GM21619 (cell line): ENCODE measurements at regions not wholly inside any gene's neighbourhood (a gene's known extent, or its start where the extent isn't known, plus 50 kb on each side); places are given as distances from the start of the nearest gene placed in this dataset.

Source experiments
- ATAC-seq: cut with Tn5 transposase; IDR thresholded peaks from one replicate; pipeline ENCODE4 v1.9.1; 2021; ENCODE audit not compliant: unreplicated experiment

DNA sequence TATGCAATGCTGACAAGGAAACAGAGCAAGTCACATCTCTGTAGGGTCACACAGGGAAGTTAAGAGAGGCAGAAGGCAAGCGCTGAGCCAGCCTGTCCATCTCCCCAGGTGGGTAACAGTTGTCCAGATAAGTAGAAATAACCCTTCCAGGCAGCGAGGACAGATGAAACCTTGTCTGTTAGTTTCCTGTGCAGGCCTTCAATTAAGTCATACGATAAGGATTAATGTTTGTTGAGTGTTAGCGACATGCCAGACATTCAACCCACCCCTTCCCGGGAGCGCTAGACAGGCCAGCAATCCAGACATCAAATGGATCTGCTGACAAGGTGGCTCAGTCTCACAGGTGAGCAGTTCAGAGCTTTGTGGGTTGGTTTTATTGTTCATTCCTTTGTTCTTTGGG, 221.5 kb upstream of the FMN2 start:
- no peak for ATAC-seq

- no peak for ATAC-seq
These were observed 219.1 kb upstream of the FMN2 start for GRCh38 chr1:239872626-239873025.

DNA sequence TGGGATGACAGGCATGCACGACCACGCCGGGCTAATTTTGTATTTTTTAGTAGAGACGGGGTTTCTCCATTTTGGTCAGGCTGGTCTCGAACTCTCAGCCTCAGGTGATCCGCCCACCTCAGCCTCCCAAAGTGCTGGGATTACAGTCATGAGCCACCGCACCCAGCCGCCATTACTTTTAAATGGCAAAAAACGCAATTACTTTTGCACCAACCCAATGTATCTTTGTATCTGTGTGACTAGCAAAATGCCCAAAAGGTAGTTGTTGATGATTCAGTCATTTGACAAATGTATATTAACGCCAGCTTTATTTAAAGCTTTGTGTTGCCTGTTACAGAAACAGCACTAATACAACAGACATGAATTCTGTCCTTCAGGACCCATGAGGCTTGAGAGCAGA, 216.9 kb upstream of the FMN2 start:
- ATAC-seq = no peak

GRCh38 chr1:239879321-239880170, 212.1 kb upstream of the FMN2 start:
- ATAC-seq = no peak

GRCh38 chr1:239882967-239883366, 208.7 kb upstream of the FMN2 start:
- ATAC-seq = no peak

GRCh38 chr1:239884796-239885195, 206.9 kb upstream of the FMN2 start:
- no peak for ATAC-seq

DNA sequence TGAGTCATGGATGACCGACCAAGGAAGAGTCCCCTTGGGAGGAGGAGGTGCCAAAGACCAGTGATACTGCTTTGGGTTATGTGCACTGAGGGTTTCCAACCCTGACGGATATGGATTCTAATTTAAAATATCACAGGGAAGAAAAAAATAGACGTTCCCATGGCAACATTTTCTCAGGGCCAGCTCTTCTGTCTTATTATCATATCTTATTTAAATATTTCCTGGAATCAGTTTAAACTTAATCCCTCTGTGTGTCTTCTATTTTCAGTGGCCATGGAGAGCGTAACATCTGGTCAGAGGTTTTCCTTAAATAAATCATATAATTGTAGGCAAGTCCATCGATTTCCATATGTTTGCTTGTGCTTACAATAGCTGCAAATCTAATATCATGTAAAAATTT, 205.4 kb upstream of the FMN2 start:
- ATAC-seq = no peak

DNA sequence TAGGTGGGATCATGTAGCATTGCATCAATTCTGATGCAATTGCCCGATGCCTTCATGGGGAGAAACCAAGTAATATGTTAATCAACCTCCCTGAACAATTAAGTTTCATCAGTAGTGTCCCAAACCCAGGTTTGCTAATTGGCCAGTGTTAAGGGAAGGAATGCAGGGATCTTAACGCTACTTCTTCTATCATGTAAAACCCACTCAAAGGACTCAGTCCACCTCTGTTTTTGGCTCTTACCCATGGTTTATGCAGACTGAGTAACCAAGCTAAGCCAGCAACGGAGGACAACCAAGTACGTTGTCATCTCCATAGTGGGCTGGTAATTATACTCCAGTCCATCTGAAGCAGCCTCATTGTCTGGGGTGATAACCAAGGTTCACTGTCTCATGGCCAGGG, 203.0 kb upstream of the FMN2 start:
- no peak for ATAC-seq

DNA sequence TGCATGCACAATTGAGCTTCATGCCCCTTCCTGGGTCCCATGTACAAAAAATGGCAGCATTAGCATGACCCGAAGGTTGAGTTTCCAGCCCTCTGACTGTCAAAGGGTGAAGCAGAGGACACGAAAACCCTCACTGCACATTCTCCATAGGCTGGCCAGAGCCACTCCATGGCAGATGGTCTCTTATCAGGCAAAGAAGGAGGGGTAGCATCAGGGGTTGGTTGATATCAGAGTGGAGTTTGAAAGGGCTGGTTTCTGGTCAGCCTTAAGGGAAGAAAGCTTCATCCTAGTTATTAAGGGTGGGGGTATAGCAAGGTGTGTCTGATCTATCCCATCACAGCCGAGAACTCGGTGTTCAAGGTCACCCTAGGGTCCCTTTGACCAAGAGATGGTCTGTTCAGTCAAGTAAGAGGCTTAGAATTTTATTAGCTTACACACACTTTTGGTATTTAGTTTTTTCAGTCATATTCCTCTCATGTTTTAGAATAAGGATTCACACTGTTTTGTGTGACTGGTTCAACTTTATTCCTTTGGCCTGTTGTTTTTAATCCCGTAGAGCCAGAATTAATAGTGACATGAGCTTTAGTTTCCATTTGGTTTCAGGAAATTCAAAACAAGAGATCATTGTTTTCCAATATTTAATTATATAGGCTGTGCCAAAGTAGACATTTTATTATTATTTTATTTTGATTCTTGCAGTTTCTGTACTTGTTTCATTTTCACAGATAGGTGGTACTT, 199.9 kb upstream of the FMN2 start:
- ATAC-seq = no peak

DNA sequence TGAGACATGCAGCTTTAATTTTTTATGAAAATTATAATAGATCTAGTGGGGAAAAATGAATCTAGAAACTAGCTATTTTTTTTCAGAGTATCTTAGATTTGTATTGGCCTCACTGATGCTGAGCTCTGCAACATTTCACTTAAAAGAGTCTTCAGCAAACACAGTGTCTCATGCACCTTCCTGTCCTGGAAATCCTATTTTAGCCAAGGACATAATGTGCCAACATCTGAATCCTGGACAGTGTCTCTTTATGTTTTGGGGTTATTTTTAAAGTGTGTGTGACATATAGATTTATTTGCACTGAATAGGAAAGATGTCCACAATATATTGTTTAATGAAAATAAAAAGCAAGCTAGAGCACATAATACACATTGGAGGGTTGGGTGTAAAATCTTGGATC, 199.1 kb upstream of the FMN2 start:
- ATAC-seq = no peak

DNA sequence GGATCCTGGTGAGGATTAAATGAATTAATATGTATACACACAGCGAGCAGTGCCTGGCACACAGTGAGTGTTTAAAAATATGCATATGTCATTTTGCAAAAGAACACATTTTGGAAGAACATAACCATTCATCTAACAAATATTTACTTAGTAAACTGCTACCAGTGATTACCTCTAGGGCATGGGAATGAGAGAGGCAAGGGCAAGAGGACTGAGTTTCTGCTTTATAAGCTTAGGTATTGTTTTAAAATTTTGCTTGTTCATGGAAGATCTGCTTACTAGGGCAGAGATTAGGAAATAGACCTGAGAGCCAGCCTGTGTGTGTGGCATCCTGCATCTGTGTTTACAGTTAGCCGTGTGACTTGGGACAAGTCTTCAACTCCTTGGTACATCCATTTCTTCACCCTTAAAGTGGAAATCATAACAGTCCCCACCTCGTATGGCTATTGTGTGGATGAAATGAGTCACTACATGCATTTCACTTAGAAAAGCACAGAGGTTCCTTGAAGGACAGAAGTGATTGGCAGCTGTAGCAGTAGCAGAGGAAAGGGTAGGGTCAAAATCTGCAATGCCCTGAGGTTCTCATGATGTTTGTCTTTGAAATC, 198.5 kb upstream of the FMN2 start:
- no peak for ATAC-seq

DNA sequence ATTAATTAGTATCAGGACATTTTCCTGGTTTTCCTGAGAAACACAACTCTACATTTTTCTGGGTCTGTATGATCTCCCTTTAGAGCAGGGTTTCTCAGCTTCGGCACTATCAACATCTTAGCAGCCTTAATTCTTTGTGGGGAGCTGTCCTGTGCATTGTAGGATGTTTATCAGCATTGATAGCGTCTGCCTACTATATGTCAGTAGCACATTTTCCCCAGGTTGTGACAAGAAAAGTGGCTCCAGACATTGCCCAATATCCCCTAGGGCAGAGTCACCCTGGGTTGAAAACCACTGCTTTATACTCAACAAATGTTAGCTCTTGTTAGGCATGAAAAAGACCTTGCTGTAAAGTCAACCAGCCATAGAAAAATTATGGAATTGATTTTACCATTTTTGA, 195.1 kb upstream of the FMN2 start:
- no peak for ATAC-seq

DNA sequence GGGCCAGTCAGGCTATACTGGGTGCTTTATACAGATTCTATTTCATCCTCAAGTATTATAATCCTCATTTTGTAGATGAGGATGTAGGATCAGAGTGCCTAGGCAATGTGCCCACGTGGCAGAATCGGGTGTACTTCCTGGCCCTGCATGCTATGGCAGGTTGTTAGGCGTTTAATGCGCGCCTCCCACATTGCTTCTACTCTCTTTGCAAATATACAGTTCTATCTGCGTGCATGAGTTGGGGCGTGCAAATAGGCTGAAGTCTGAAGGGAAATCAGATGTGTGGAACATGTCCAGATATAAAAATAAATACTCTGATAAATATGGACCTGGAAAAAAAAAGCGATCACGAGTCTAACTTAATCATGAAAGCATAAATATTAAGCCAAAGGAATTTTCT, 194.7 kb upstream of the FMN2 start:
- no peak for ATAC-seq

GRCh38 chr1:239897458-239897857, 194.2 kb upstream of the FMN2 start:
- no peak for ATAC-seq

DNA sequence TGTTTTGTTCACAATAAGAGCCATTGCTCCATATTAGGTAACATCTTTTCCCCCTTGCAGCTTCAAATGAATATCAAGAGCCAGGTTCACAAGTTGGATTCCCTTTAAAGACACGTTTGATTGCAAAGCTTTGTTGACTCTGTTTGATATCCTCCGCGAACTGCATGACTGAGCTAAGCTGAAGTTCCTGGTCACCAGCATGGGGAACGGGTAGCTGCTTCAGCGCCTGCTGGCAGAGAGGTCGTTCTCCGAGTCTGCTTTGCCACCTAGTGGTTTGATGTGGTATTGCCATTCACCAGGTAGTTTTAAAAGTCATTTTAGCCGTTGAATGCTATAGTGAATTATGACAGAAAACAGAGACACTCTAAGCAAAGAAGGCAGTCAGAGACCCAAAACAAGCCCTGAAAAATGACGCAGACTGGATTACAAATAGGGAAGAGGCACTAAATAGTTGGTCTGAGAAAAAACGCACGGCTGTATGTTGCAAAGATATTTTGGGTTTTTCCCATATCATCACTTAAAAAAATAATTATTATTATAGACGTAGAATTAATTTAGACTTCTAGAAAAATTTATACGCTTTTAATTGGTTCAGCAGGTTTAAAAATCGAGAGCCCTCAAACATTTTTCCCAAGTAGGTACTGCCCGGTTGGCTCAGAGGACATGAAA, 193.5 kb upstream of the FMN2 start:
- peak; percentile 96 for ATAC-seq

GRCh38 chr1:239899747-239900146, 191.9 kb upstream of the FMN2 start:
- ATAC-seq = no peak

GRCh38 chr1:239906394-239906793, 185.3 kb upstream of the FMN2 start:
- ATAC-seq = no peak

DNA sequence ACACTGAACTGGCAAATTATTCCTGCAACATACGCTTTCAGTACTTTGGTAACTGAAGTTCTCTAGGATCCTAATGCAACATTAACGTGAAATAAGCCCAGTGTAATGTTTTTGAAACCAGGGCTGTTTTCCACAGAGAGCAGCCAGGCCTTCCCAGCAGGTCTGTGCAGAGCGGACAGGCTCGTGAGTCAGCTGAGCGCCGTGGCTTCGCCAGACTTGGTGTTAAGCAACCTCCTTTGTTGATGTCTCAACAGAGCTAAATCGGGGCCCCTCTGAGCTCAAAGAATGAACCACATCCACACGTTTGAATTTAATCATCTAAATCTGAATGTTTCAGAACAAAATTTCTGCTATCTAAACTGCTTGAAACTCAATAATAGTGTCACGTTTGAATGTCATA, 181.8 kb upstream of the FMN2 start:
- ATAC-seq = no peak

- ATAC-seq = no peak
These were observed 179.2 kb upstream of the FMN2 start for GRCh38 chr1:239912471-239912870.

DNA sequence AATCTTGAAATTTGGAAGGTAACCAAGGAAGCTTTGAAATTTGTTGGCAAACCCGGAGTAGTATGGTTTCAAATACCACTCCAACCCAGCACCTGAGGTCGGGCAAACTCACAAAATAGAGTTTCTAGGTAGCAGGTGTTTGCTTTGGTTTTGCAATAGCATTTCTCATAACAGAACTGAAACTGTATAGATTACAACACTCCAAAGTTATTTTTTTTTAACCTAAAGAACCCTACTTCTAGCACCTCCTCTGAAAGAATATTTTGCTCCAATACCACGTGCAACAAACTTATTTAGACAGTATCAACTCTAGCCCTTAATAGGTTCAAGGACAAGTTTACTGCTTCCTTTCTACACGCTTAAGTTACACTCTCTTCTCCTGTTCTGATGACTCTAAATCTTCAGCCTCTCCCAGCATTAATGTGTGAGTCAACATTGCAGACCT, 178.5 kb upstream of the FMN2 start:
- no peak for ATAC-seq

DNA sequence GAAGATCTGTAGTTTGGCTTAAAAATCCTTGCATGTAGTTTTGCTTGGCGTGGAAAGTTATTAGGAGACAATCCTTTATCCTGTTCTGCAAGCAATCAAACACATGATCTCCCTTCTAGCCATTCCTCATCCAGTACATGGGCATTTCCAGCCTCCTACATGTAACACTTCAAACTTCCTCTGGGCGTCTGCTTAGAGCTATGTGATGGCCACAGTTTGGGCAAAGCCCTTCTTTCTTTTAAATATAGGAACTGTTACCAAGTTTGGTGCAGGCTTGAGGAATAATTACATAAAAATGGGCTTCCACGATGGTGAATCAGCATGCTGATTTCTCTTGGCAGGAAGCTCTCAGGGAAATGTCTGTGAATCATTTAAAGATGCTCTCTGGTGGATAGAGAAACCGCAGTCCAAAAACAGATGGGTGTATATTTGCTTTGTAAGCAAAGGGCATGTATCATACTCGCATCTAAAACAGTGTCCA, 176.9 kb upstream of the FMN2 start:
- no peak for ATAC-seq
